Peyer's patch (tissue), 4 donors: ENCODE measurements at regions not wholly inside any gene's neighbourhood (a gene's known extent, or its start where the extent isn't known, plus 50 kb on each side); places are given as distances from the start of the nearest gene placed in this dataset.
"Not testable (repeated sequence)": the region's sequence is repeated elsewhere in the genome, so short reads cannot be mapped to it uniquely, and the experiment has no call there.

Experiments
- DNase-seq, 3 donors: peaks; one replicate each; pipeline ENCODE4 v3.0.0-alpha.2; 2017 to 2019
- H3K27ac ChIP-seq, 4 donors: fragments of 200-600 bp; sonication (generic); one replicate each; pipeline ENCODE4 v1.5.1; 2016 to 2019
- H3K27me3 ChIP-seq, 2 donors: fragments of 200-600 bp; sonication (generic); one replicate each; pipeline ENCODE4 v1.5.1; 2019
- H3K36me3 ChIP-seq, 3 donors: fragments of 200-600 bp; sonication (generic); one replicate each; pipeline ENCODE4 v1.5.1; 2016 to 2019
- H3K4me1 ChIP-seq, 4 donors: fragments of 200-600 bp; sonication (generic); one replicate each; pipeline ENCODE4 v1.5.1; 2016 to 2019
- H3K4me3 ChIP-seq, 4 donors: fragments of 200-600 bp; sonication (generic); 1 replicate in 3 of 4; 2 replicates in 1 of 4; pipeline ENCODE4 v1.5.1; 2016 to 2019; ENCODE audit warnings: mild to moderate bottlenecking in 1 of 4
- H3K9me3 ChIP-seq, 4 donors: fragments of 200-600 bp; sonication (generic); one replicate each; pipeline ENCODE4 v1.5.1; 2016 to 2019; ENCODE audit warnings: mild to moderate bottlenecking in 1 of 4
- CTCF ChIP-seq, 6 experiments: fragments of 450-650 bp in 4 of 6; fragments of 200-600 bp in 2 of 6; sonication (generic) in 1 of 6; IDR thresholded peaks; one replicate each; pipeline ENCODE4 v1.5.1; 2017 to 2019; ENCODE audit warnings: antibody characterized with exemption in 6 of 6, mild to moderate bottlenecking in 3 of 6, moderate library complexity in 1 of 6
- POLR2A ChIP-seq, 2 donors: fragments of 450-650 bp; IDR thresholded peaks; one replicate each; pipeline ENCODE4 v1.5.1; 2017; ENCODE audit warnings: antibody characterized with exemption in 2 of 2, mild to moderate bottlenecking in 2 of 2, moderate library complexity in 2 of 2

- Histone ChIP-seq H3K27me3 (no peaks in the 10 kb centered on the region), H3K9me3 (no peaks in the 10 kb centered on the region), H3K4me1 (no peaks in the 10 kb centered on the region), H3K36me3 (no peaks in the 10 kb centered on the region), H3K27ac (no peak overlapping the region), H3K4me3 (no peak overlapping the region)
- no peak for DNase-seq
- TF ChIP-seq CTCF (IDR thresholded peaks at IDR 0.05) (no peak), POLR2A (IDR thresholded peaks at IDR 0.05) (no peak)
Measured at GRCh38 chr21:14050121-14050520, 160.6 kb downstream of the LIPI start.

- TF ChIP-seq CTCF (IDR thresholded peaks at IDR 0.05), result no peak
- no peak for TF ChIP-seq POLR2A (IDR thresholded peaks at IDR 0.05)
Measured at GRCh38 chr21:14046401-14046800, 164.4 kb downstream of the LIPI start.

GRCh38 chr21:14040386-14040785 is 170.4 kb downstream of the LIPI start:
- no peaks in the 10 kb centered on the region for H3K4me1 ChIP-seq
- H3K27me3 ChIP-seq, result no peaks in the 10 kb centered on the region
- no peak overlapping the region for H3K27ac ChIP-seq
- DNase-seq, result no peak
- TF ChIP-seq POLR2A (IDR thresholded peaks at IDR 0.05) (no peak), CTCF (IDR thresholded peaks at IDR 0.05) (no peak)
- no peak overlapping the region for H3K4me3 ChIP-seq
- H3K36me3 ChIP-seq, result no peaks in the 10 kb centered on the region
- no peaks in the 10 kb centered on the region for H3K9me3 ChIP-seq

More at GRCh38 chr21:14046401-14046800, 164.4 kb downstream of the LIPI start:
- Histone ChIP-seq H3K27me3 (no peaks in the 10 kb centered on the region), H3K4me3 (no peak overlapping the region), H3K4me1 (no peaks in the 10 kb centered on the region), H3K27ac (no peak overlapping the region), H3K36me3 (no peaks in the 10 kb centered on the region), H3K9me3 (no peaks in the 10 kb centered on the region)
- DNase-seq, result no peak

- not testable (repeated sequence) for H3K27ac ChIP-seq, H3K4me1 ChIP-seq, H3K4me3 ChIP-seq, H3K27me3 ChIP-seq, H3K9me3 ChIP-seq, H3K36me3 ChIP-seq, DNase-seq
Measured at GRCh38 chr21:14028619-14029018, 182.1 kb downstream of the LIPI start.

GRCh38 chr21:14027235-14027869 is 183.4 kb downstream of the LIPI start:
- H3K27me3 ChIP-seq, H3K36me3 ChIP-seq, H3K9me3 ChIP-seq, H3K4me1 ChIP-seq: not testable (repeated sequence)
- H3K27ac ChIP-seq, result peak overlapping the region in 2 of 4 donors; percentile 31 to 50
- peak overlapping the region; percentile 42 to 61 (median 44) for H3K4me3 ChIP-seq
- peak; percentile 82 to 94 (median 89) for DNase-seq

- H3K27ac ChIP-seq, H3K27me3 ChIP-seq, H3K36me3 ChIP-seq, H3K4me3 ChIP-seq, DNase-seq, H3K4me1 ChIP-seq, H3K9me3 ChIP-seq: not testable (repeated sequence)
Measured at GRCh38 chr21:14020108-14020507, 190.6 kb downstream of the LIPI start.

- DNase-seq, H3K4me3 ChIP-seq, H3K9me3 ChIP-seq, H3K4me1 ChIP-seq, H3K27ac ChIP-seq, H3K36me3 ChIP-seq, H3K27me3 ChIP-seq: not testable (repeated sequence)
Measured at GRCh38 chr21:14015841-14016240, 194.9 kb downstream of the LIPI start.

GRCh38 chr21:14013623-14014498 is 196.9 kb downstream of the LIPI start:
- H3K27me3 ChIP-seq, H3K27ac ChIP-seq, H3K4me1 ChIP-seq, DNase-seq, H3K4me3 ChIP-seq, H3K9me3 ChIP-seq, H3K36me3 ChIP-seq: not testable (repeated sequence)
